ENCODE measurements at regions not wholly inside any gene's neighbourhood (a gene's known extent, or its start where the extent isn't known, plus 50 kb on each side); places are given as distances from the start of the nearest gene placed in this dataset.

GRCh38 chr3:94331831-94332230 is 269.0 kb downstream of the NSUN3 start:
- intact Hi-C loops (cut with micrococcal nuclease) = no loop called here
- Mint-ChIP-seq H3K4me3 (no peak overlapping the region), H3K27ac (no peak overlapping the region), H3K27me3 (no peaks in the 10 kb centered on the region), H3K4me1 (no peaks in the 10 kb centered on the region), H3K9me3 (ENCODE audit: insufficient read depth) (no peaks in the 10 kb centered on the region)
- Histone ChIP-seq H3K36me3 (replicated peaks in 1 of 2; ENCODE audit: control extremely low read depth in 1 of 2, control insufficient read depth in 1 of 2, extremely low read depth in 1 of 2, insufficient read depth in 2 of 2, low read length in 1 of 2) (no peaks in the 10 kb centered on the region), H3K4me3 (ENCODE audit: control extremely low read depth in 1 of 5, extremely low read depth in 1 of 5, insufficient read depth in 1 of 5, low read depth in 2 of 5, low read length in 4 of 5) (no peak overlapping the region), H2AFZ (ENCODE audit: insufficient read depth, low read depth, low read length, poor library complexity, severe bottlenecking) (no peak overlapping the region), H3K4me2 (replicated peaks; ENCODE audit: low read depth, low read length, poor library complexity, severe bottlenecking) (no peak overlapping the region), H3K79me2 (ENCODE audit: control insufficient read depth, insufficient read depth, low read length) (no peaks in the 10 kb centered on the region), H3K9ac (ENCODE audit: low read length) (no peak overlapping the region), H3K27me3 (replicated peaks in 1 of 4; ENCODE audit: control extremely low read depth in 1 of 4, control insufficient read depth in 3 of 4, insufficient read depth in 4 of 4, low read length in 3 of 4) (no peaks in the 10 kb centered on the region), H3K9me3 (ENCODE audit: control extremely low read depth in 1 of 3, control insufficient read depth in 2 of 3, insufficient read depth in 1 of 3, low read length in 2 of 3) (peaks cover 0 to 3% (median 0%) of the 10 kb centered on the region in 3 donors), H3K27ac (ENCODE audit: low read length in 2 of 2) (no peak overlapping the region), H4K20me1 (ENCODE audit: control insufficient read depth, insufficient read depth, low read length, poor library complexity, severe bottlenecking) (no peaks in the 10 kb centered on the region), H3K4me1 (ENCODE audit: control insufficient read depth in 2 of 2, insufficient read depth in 2 of 2, low read length in 2 of 2) (no peaks in the 10 kb centered on the region)
- ATAC-seq (ENCODE audit: low read depth) = no peak
- TF ChIP-seq CTCF (IDR thresholded peaks at IDR 0.05) = no peak
- TF ChIP-seq EZH2 (IDR thresholded peaks at IDR 0.05; ENCODE audit: borderline replicate concordance, insufficient read depth, low read depth, low read length, poor library complexity, severe bottlenecking) = no peak
- WGBS (ENCODE audit: insufficient coverage) = 60% methylated on average over 1 of the region's 1 CpG
- no peak for DNase-seq
- ChIA-PET POLR2A (no interaction called here), CTCF (no interaction called here)

- H3K9me3 Mint-ChIP-seq (ENCODE audit: insufficient read depth) = no peaks in the 10 kb centered on the region
- H3K4me1 Mint-ChIP-seq = no peaks in the 10 kb centered on the region
- no peaks in the 10 kb centered on the region for H3K27me3 Mint-ChIP-seq
- ChIA-PET POLR2A (no interaction called here), CTCF (no interaction called here)
- WGBS (ENCODE audit: insufficient coverage) = no CpG with 5 or more reads among the region's 4 CpGs
- no peak for TF ChIP-seq CTCF (IDR thresholded peaks at IDR 0.05)
- no peak for TF ChIP-seq EZH2 (IDR thresholded peaks at IDR 0.05; ENCODE audit: borderline replicate concordance, insufficient read depth, low read depth, low read length, poor library complexity, severe bottlenecking)
- ATAC-seq (ENCODE audit: low read depth) (no peak), DNase-seq (no peak)
- Histone ChIP-seq H4K20me1 (ENCODE audit: control insufficient read depth, insufficient read depth, low read length, poor library complexity, severe bottlenecking) (no peaks in the 10 kb centered on the region), H3K4me1 (ENCODE audit: control insufficient read depth in 2 of 2, insufficient read depth in 2 of 2, low read length in 2 of 2) (no peaks in the 10 kb centered on the region), H3K4me3 (ENCODE audit: control extremely low read depth in 1 of 5, extremely low read depth in 1 of 5, insufficient read depth in 1 of 5, low read depth in 2 of 5, low read length in 4 of 5) (no peak overlapping the region), H3K27me3 (replicated peaks in 1 of 4; ENCODE audit: control extremely low read depth in 1 of 4, control insufficient read depth in 3 of 4, insufficient read depth in 4 of 4, low read length in 3 of 4) (no peaks in the 10 kb centered on the region), H3K27ac (ENCODE audit: low read length in 2 of 2) (no peak overlapping the region), H3K36me3 (replicated peaks in 1 of 2; ENCODE audit: control extremely low read depth in 1 of 2, control insufficient read depth in 1 of 2, extremely low read depth in 1 of 2, insufficient read depth in 2 of 2, low read length in 1 of 2) (no peaks in the 10 kb centered on the region), H3K9me3 (ENCODE audit: control extremely low read depth in 1 of 3, control insufficient read depth in 2 of 3, insufficient read depth in 1 of 3, low read length in 2 of 3) (no peaks in the 10 kb centered on the region), H3K79me2 (ENCODE audit: control insufficient read depth, insufficient read depth, low read length) (no peaks in the 10 kb centered on the region), H2AFZ (ENCODE audit: insufficient read depth, low read depth, low read length, poor library complexity, severe bottlenecking) (no peak overlapping the region), H3K9ac (ENCODE audit: low read length) (no peak overlapping the region), H3K4me2 (replicated peaks; ENCODE audit: low read depth, low read length, poor library complexity, severe bottlenecking) (no peak overlapping the region)
- no peak overlapping the region for H3K27ac Mint-ChIP-seq
- H3K4me3 Mint-ChIP-seq = no peak overlapping the region
- intact Hi-C loops (cut with micrococcal nuclease) = no loop called here
These were observed 273.3 kb downstream of the NSUN3 start for GRCh38 chr3:94336046-94336753.

Data from B cell (primary cell).